ENCODE measurements at regions not wholly inside any gene's neighbourhood (a gene's known extent, or its start where the extent isn't known, plus 50 kb on each side); places are given as distances from the start of the nearest gene placed in this dataset.

GRCh38 chr13:73741111-73741510 is 393.1 kb downstream of the KLF12 start:
- DNase-seq, result no peak

GRCh38 chr13:73740666-73741065 is 393.5 kb downstream of the KLF12 start:
- no peak for DNase-seq

GRCh38 chr13:73739394-73739793 is 394.8 kb downstream of the KLF12 start:
- no peak for DNase-seq

GRCh38 chr13:73738626-73739025 is 395.6 kb downstream of the KLF12 start:
- DNase-seq, result no peak

- no peak for DNase-seq
Observed at GRCh38 chr13:73737214-73737613, 397.0 kb downstream of the KLF12 start.

- DNase-seq, result no peak
Observed at GRCh38 chr13:73733706-73734105, 400.5 kb downstream of the KLF12 start.

- DNase-seq, result no peak
Observed at GRCh38 chr13:73732350-73732749, 401.9 kb downstream of the KLF12 start.

GRCh38 chr13:73731564-73731963 is 402.6 kb downstream of the KLF12 start:
- no peak for DNase-seq

- no peak for DNase-seq
Observed at GRCh38 chr13:73730014-73730413, 404.2 kb downstream of the KLF12 start.

GRCh38 chr13:73729046-73729445 is 405.2 kb downstream of the KLF12 start:
- DNase-seq, result no peak

GRCh38 chr13:73722120-73722519 is 412.1 kb downstream of the KLF12 start:
- no peak for DNase-seq

- no peak for DNase-seq
Observed at GRCh38 chr13:73721571-73721970, 412.6 kb downstream of the KLF12 start.

GRCh38 chr13:73720216-73720840 is 413.9 kb downstream of the KLF12 start:
- DNase-seq, result no peak

- DNase-seq, result no peak
Observed at GRCh38 chr13:73718246-73718645, 416.0 kb downstream of the KLF12 start.

- no peak for DNase-seq
Observed at GRCh38 chr13:73717632-73718031, 416.6 kb downstream of the KLF12 start.

GRCh38 chr13:73715911-73716510 is 418.2 kb downstream of the KLF12 start:
- no peak for DNase-seq

- DNase-seq, result no peak
Observed at GRCh38 chr13:73715114-73715910, 418.9 kb downstream of the KLF12 start.

- no peak for DNase-seq
Observed at GRCh38 chr13:73714522-73714921, 419.7 kb downstream of the KLF12 start.

GRCh38 chr13:73708393-73708985 is 425.7 kb downstream of the KLF12 start:
- no peak for DNase-seq

GRCh38 chr13:73704587-73704986 is 429.6 kb downstream of the KLF12 start:
- no peak for DNase-seq

- DNase-seq, result no peak
Observed at GRCh38 chr13:73703606-73704005, 430.6 kb downstream of the KLF12 start.

- no peak for DNase-seq
Observed at GRCh38 chr13:73702419-73703071, 431.7 kb downstream of the KLF12 start.

GRCh38 chr13:73701160-73701559 is 433.0 kb downstream of the KLF12 start:
- no peak for DNase-seq

Data from NCI-H2081 treated with DMSO at 0.1 percent for 48 hours (cell line).